ENCODE measurements at regions not wholly inside any gene's neighbourhood (a gene's known extent, or its start where the extent isn't known, plus 50 kb on each side); places are given as distances from the start of the nearest gene placed in this dataset.

GRCh38 chr5:51449026-51449425, 65.8 kb downstream of the ISL1 start:
- Histone ChIP-seq H3K4me2 (no peak overlapping the region), H3K9me2 (ENCODE audit: insufficient read depth) (no peaks in the 10 kb centered on the region), H2AFZ (no peak overlapping the region), H3K27me3 (ENCODE audit: insufficient read depth) (no peaks in the 10 kb centered on the region), H3K27ac (ENCODE audit: low read depth) (no peak overlapping the region), H3F3A (replicated peaks; ENCODE audit: low read depth) (no peaks in the 10 kb centered on the region), H3K36me3 (ENCODE audit: insufficient read depth) (no peaks in the 10 kb centered on the region), H3K4me3 (no peak overlapping the region), H4K20me1 (replicated peaks; ENCODE audit: insufficient read depth) (no peaks in the 10 kb centered on the region), H3K79me2 (replicated peaks; ENCODE audit: insufficient read depth) (no peaks in the 10 kb centered on the region), H3K4me1 (ENCODE audit: insufficient read depth) (peaks cover 18% of the 10 kb centered on the region)
- H3K4me3 Mint-ChIP-seq: no peak overlapping the region
- H3K36me3 Mint-ChIP-seq (ENCODE audit: low read depth): no peaks in the 10 kb centered on the region
- H3K4me1 Mint-ChIP-seq: peaks cover 18% of the 10 kb centered on the region
- H3K27me3 Mint-ChIP-seq (ENCODE audit: insufficient read depth, low read depth, poor library complexity): no peaks in the 10 kb centered on the region
- ATAC-seq (no peak), DNase-seq (ENCODE audit: low spot score) (peak; percentile 20)
- TF ChIP-seq ZNF462 (CRISPR knock-in tag; IDR thresholded peaks at IDR 0.05) (no peak), POLR2AphosphoS5 (IDR thresholded peaks at IDR 0.05; ENCODE audit: low read depth) (no peak), ETS1 (IDR thresholded peaks at IDR 0.05) (no peak)
- H3K27ac Mint-ChIP-seq: no peak overlapping the region
- H3K9me3 Mint-ChIP-seq: no peaks in the 10 kb centered on the region

- Mint-ChIP-seq H3K4me3 (no peak overlapping the region), H3K36me3 (ENCODE audit: low read depth) (no peaks in the 10 kb centered on the region), H3K27me3 (ENCODE audit: insufficient read depth, low read depth, poor library complexity) (no peaks in the 10 kb centered on the region), H3K4me1 (peaks cover 8% of the 10 kb centered on the region; the same call in 2 of the 3 replicates), H3K27ac (no peak overlapping the region), H3K9me3 (peaks cover under 1% of the 10 kb centered on the region; the same call in 1 of the 3 replicates)
- Histone ChIP-seq H4K20me1 (replicated peaks; ENCODE audit: insufficient read depth) (no peaks in the 10 kb centered on the region), H3K4me3 (no peak overlapping the region), H3F3A (replicated peaks; ENCODE audit: low read depth) (no peaks in the 10 kb centered on the region), H3K79me2 (replicated peaks; ENCODE audit: insufficient read depth) (no peaks in the 10 kb centered on the region), H3K4me2 (no peak overlapping the region), H3K36me3 (ENCODE audit: insufficient read depth) (no peaks in the 10 kb centered on the region), H2AFZ (no peak overlapping the region), H3K4me1 (ENCODE audit: insufficient read depth) (peaks cover 8% of the 10 kb centered on the region), H3K9me2 (ENCODE audit: insufficient read depth) (no peaks in the 10 kb centered on the region), H3K27me3 (ENCODE audit: insufficient read depth) (no peaks in the 10 kb centered on the region), H3K27ac (ENCODE audit: low read depth) (no peak overlapping the region)
- no peak for ATAC-seq
- no peak for DNase-seq (ENCODE audit: low spot score)
- no peak for TF ChIP-seq NANOG (IDR thresholded peaks at IDR 0.05; ENCODE audit: borderline replicate concordance)
- no peak for TF ChIP-seq ETS1 (IDR thresholded peaks at IDR 0.05)
- no peak for TF ChIP-seq EZH2 (IDR thresholded peaks at IDR 0.05; ENCODE audit: low read depth, unreplicated experiment)
- no peak for TF ChIP-seq POLR2AphosphoS5 (IDR thresholded peaks at IDR 0.05; ENCODE audit: low read depth)
- no peak for TF ChIP-seq CREB1 (CRISPR knock-in tag; IDR thresholded peaks at IDR 0.05; ENCODE audit: low read depth)
- TF ChIP-seq ZNF331 (CRISPR knock-in tag; IDR thresholded peaks at IDR 0.05; ENCODE audit: low read depth): no peak
- no peak for TF ChIP-seq CTCF (conservative IDR thresholded peaks at IDR 0.05; ENCODE audit: low read depth in 2 of 2)
- no peak for TF ChIP-seq EZH2phosphoT487 (IDR thresholded peaks at IDR 0.05; ENCODE audit: unreplicated experiment)
- no peak for TF ChIP-seq STAT1 (IDR thresholded peaks at IDR 0.05; ENCODE audit: unreplicated experiment)
Observed at GRCh38 chr5:51452562-51452961, 69.3 kb downstream of the ISL1 start.
